ENCODE measurements at regions not wholly inside any gene's neighbourhood (a gene's known extent, or its start where the extent isn't known, plus 50 kb on each side); places are given as distances from the start of the nearest gene placed in this dataset.

DNA sequence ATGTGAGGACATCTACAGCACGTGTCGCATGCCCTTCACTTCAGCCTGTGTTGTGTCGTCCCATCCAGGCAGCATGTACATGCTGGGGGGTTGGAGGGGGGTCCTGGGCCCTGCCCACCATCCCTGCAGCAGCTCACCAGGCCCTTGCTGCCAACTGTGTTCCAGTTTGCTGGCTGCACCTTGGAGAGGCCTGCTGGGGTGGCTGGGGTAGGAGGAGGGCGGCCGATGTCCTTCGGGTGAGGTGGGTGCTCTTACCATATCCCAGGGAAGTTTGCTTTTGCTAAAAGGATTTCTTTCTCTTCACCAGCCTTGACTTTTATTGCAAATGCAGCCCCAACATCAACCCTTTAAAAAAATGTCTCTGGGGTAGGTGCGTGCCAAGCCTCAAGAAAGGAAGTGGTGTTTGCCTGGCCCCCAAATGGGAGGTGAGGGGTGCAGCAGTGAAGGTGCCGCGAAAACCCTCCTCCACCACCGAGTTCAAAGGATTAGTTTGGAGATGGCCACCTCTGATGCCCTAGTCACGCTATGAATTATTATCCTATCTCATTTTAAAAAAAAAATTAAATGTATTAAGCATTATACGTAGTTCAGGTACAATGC, 165.8 kb upstream of the KLF6 start:
- BruUV-seq (replicated peaks): no TSS peak
- Mint-ChIP-seq H3K27ac (ENCODE audit: unreplicated experiment) (no peak overlapping the region), H3K9me3 (ENCODE audit: unreplicated experiment) (no peaks in the 10 kb centered on the region), H3K36me3 (ENCODE audit: insufficient read depth, unreplicated experiment) (no peaks in the 10 kb centered on the region), H3K27me3 (ENCODE audit: insufficient read depth, unreplicated experiment) (no peaks in the 10 kb centered on the region), H3K4me1 (ENCODE audit: low read depth, unreplicated experiment) (peaks cover 21% of the 10 kb centered on the region), H3K4me3 (ENCODE audit: unreplicated experiment) (no peak overlapping the region)
- no peaks in the 10 kb centered on the region for H3K9me3 ChIP-seq
- DNase-seq: no peak
- no peak overlapping the region for H3K4me3 ChIP-seq (ENCODE audit: low read depth, low read length)
- TF ChIP-seq, protein P1, sequence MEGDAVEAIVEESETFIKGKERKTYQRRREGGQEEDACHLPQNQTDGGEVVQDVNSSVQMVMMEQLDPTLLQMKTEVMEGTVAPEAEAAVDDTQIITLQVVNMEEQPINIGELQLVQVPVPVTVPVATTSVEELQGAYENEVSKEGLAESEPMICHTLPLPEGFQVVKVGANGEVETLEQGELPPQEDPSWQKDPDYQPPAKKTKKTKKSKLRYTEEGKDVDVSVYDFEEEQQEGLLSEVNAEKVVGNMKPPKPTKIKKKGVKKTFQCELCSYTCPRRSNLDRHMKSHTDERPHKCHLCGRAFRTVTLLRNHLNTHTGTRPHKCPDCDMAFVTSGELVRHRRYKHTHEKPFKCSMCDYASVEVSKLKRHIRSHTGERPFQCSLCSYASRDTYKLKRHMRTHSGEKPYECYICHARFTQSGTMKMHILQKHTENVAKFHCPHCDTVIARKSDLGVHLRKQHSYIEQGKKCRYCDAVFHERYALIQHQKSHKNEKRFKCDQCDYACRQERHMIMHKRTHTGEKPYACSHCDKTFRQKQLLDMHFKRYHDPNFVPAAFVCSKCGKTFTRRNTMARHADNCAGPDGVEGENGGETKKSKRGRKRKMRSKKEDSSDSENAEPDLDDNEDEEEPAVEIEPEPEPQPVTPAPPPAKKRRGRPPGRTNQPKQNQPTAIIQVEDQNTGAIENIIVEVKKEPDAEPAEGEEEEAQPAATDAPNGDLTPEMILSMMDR (IDR thresholded peaks at IDR 0.05; ENCODE audit: insufficient read depth in 1 of 2, low read depth in 1 of 2, low read length in 1 of 2, severe bottlenecking in 1 of 2, unreplicated experiment in 1 of 2): no peak
- intact Hi-C loops (cut with micrococcal nuclease; ENCODE audit: unreplicated experiment): no loop called here
- ChIA-PET POLR2A (no interaction called here), CTCF (no interaction called here)
- H3K4me1 ChIP-seq: peaks cover 3% of the 10 kb centered on the region; the same call in 1 of the 2 replicates
- H3K36me3 ChIP-seq (ENCODE audit: control insufficient read depth, insufficient read depth, low read length): no peaks in the 10 kb centered on the region
- no peaks in the 10 kb centered on the region for H3K27me3 ChIP-seq (replicated peaks; ENCODE audit: control insufficient read depth, insufficient read depth, low read length)

GRCh38 chr10:3949711-3950110, 164.7 kb upstream of the KLF6 start:
- BruUV-seq (replicated peaks): no TSS peak
- intact Hi-C loops (cut with micrococcal nuclease; ENCODE audit: unreplicated experiment): no loop called here
- no peak for DNase-seq
- Histone ChIP-seq H3K27me3 (replicated peaks; ENCODE audit: control insufficient read depth, insufficient read depth, low read length) (no peaks in the 10 kb centered on the region), H3K4me3 (ENCODE audit: low read depth, low read length) (no peak overlapping the region), H3K36me3 (ENCODE audit: control insufficient read depth, insufficient read depth, low read length) (no peaks in the 10 kb centered on the region), H3K9me3 (no peaks in the 10 kb centered on the region), H3K4me1 (peaks cover 7% of the 10 kb centered on the region; the same call in 1 of the 2 replicates)
- Mint-ChIP-seq H3K27me3 (ENCODE audit: insufficient read depth, unreplicated experiment) (no peaks in the 10 kb centered on the region), H3K27ac (ENCODE audit: unreplicated experiment) (no peak overlapping the region), H3K36me3 (ENCODE audit: insufficient read depth, unreplicated experiment) (no peaks in the 10 kb centered on the region), H3K9me3 (ENCODE audit: unreplicated experiment) (no peaks in the 10 kb centered on the region), H3K4me3 (ENCODE audit: unreplicated experiment) (no peak overlapping the region), H3K4me1 (ENCODE audit: low read depth, unreplicated experiment) (peaks cover 22% of the 10 kb centered on the region)
- ChIA-PET POLR2A (no interaction called here), CTCF (no interaction called here)
- TF ChIP-seq, protein P1 (IDR thresholded peaks at IDR 0.05; ENCODE audit: insufficient read depth in 1 of 2, low read depth in 1 of 2, low read length in 1 of 2, severe bottlenecking in 1 of 2, unreplicated experiment in 1 of 2): no peak

DNA sequence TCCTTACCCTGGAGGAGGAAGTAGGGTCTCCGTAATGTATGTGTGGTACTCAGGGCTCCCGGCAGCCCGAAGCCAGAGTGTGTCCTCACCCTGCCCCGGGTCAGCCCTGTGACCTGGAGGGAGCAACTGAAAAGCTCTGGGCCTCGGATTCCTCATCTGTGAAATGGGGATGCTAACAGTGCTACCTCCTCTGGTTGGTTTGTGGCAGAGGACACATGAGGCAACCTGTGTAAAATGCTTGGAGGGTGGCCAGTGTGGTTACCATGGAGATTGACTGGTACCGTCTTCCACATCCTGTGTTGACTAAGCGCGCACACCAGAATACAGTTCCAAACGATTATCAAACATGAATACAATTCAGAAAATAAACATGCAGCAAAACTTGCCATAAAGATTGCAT, 163.8 kb upstream of the KLF6 start:
- H3K36me3 ChIP-seq (ENCODE audit: control insufficient read depth, insufficient read depth, low read length): no peaks in the 10 kb centered on the region
- BruUV-seq (replicated peaks): no TSS peak
- Mint-ChIP-seq H3K27me3 (ENCODE audit: insufficient read depth, unreplicated experiment) (no peaks in the 10 kb centered on the region), H3K4me1 (ENCODE audit: low read depth, unreplicated experiment) (peaks cover 22% of the 10 kb centered on the region), H3K36me3 (ENCODE audit: insufficient read depth, unreplicated experiment) (no peaks in the 10 kb centered on the region), H3K27ac (ENCODE audit: unreplicated experiment) (no peak overlapping the region), H3K9me3 (ENCODE audit: unreplicated experiment) (no peaks in the 10 kb centered on the region), H3K4me3 (ENCODE audit: unreplicated experiment) (no peak overlapping the region)
- TF ChIP-seq, protein P1 (IDR thresholded peaks at IDR 0.05; ENCODE audit: insufficient read depth in 1 of 2, low read depth in 1 of 2, low read length in 1 of 2, severe bottlenecking in 1 of 2, unreplicated experiment in 1 of 2): no peak
- no peak overlapping the region for H3K4me3 ChIP-seq (ENCODE audit: low read depth, low read length)
- intact Hi-C loops (cut with micrococcal nuclease; ENCODE audit: unreplicated experiment): no loop called here
- H3K4me1 ChIP-seq: peaks cover 7% of the 10 kb centered on the region; the same call in 1 of the 2 replicates
- no peaks in the 10 kb centered on the region for H3K9me3 ChIP-seq
- no peak for DNase-seq
- CTCF ChIA-PET: no interaction called here
- no peaks in the 10 kb centered on the region for H3K27me3 ChIP-seq (replicated peaks; ENCODE audit: control insufficient read depth, insufficient read depth, low read length)
- POLR2A ChIA-PET: no interaction called here
